DND-41 (cell line): ENCODE measurements at regions not wholly inside any gene's neighbourhood (a gene's known extent, or its start where the extent isn't known, plus 50 kb on each side); places are given as distances from the start of the nearest gene placed in this dataset.

Experiments used
- ATAC-seq: fragments of 200-7000 bp; cut with Tn5 transposase; 3 replicates; pipeline ENCODE4 v1.9.1; 2021; ENCODE audit warnings: low read depth; ENCODE audit not compliant: insufficient read depth
- DNase-seq: peaks from one replicate; pipeline ENCODE4 v3.0.0-alpha.2; 2020
- H2AFZ ChIP-seq: 2 replicates; pipeline ENCODE4 v1.6.0; 2012; ENCODE audit warnings: low read depth, low read length
- H3K27ac ChIP-seq: 2 replicates; pipeline ENCODE4 v1.5.1; 2012; ENCODE audit warnings: low read length, inconsistent platforms
- H3K27me3 ChIP-seq: fragments of 200-600 bp; sonication (generic); 2 replicates; pipeline ENCODE4 v1.6.0; 2012; ENCODE audit warnings: low read length, mild to moderate bottlenecking, inconsistent platforms; ENCODE audit not compliant: insufficient read depth, poor library complexity
- H3K36me3 ChIP-seq: 2 replicates; pipeline ENCODE4 v1.5.1; 2012; ENCODE audit warnings: low read length, inconsistent platforms; ENCODE audit not compliant: insufficient read depth
- H3K4me1 ChIP-seq: 2 replicates; pipeline ENCODE4 v1.5.1; 2012; ENCODE audit warnings: mild to moderate bottlenecking, low read length; ENCODE audit not compliant: insufficient read depth
- H3K4me2 ChIP-seq: 2 replicates; pipeline ENCODE4 v1.6.0; 2012; ENCODE audit warnings: mild to moderate bottlenecking, moderate library complexity, low read length, inconsistent platforms; ENCODE audit not compliant: insufficient read depth
- H3K4me3 ChIP-seq, 2 experiments: fragments of 200-600 bp in 1 of 2; shearing (Covaris generic) in 1 of 2; 2 replicates each; pipeline ENCODE4 v1.5.1; 2012 to 2016; ENCODE audit warnings: inconsistent platforms in 2 of 2, low read length in 2 of 2, mild to moderate bottlenecking in 2 of 2, low read depth in 1 of 2, moderate library complexity in 1 of 2
- H3K79me2 ChIP-seq: 2 replicates; pipeline ENCODE4 v1.6.0; 2012; ENCODE audit warnings: low read length, inconsistent platforms; ENCODE audit not compliant: insufficient read depth
- H3K9ac ChIP-seq: 2 replicates; pipeline ENCODE4 v1.6.0; 2012; ENCODE audit warnings: low read depth, mild to moderate bottlenecking, inconsistent platforms, low read length, moderate library complexity
- H3K9me3 ChIP-seq: 2 replicates; pipeline ENCODE4 v1.5.1; 2012; ENCODE audit warnings: low read length, moderate library complexity, mild to moderate bottlenecking, inconsistent platforms; ENCODE audit not compliant: insufficient read depth, severe bottlenecking
- H4K20me1 ChIP-seq: 2 replicates; pipeline ENCODE4 v1.6.0; 2012; ENCODE audit warnings: low read length; ENCODE audit not compliant: insufficient read depth
- CTCF ChIP-seq: IDR thresholded peaks from 2 replicates; pipeline ENCODE4 v1.5.1; 2012; ENCODE audit warnings: borderline replicate concordance, low read length, moderate library complexity, mild to moderate bottlenecking; ENCODE audit not compliant: poor library complexity, severe bottlenecking; ENCODE audit errors: extremely low read depth
- EZH2 ChIP-seq: IDR thresholded peaks from 3 replicates; pipeline ENCODE4 v1.6.1; 2012; ENCODE audit warnings: borderline replicate concordance, low read depth, mild to moderate bottlenecking, moderate library complexity, low read length, inconsistent platforms; ENCODE audit not compliant: severe bottlenecking

GRCh38 chr16:86166414-86166813 lies 267.5 kb downstream of the IRF8 start:
- TF ChIP-seq EZH2 (no peak), CTCF (no peak)
- H2AFZ ChIP-seq, result no peak overlapping the region
- H3K36me3 ChIP-seq, result no peaks in the 10 kb centered on the region
- H3K79me2 ChIP-seq, result no peaks in the 10 kb centered on the region
- no peaks in the 10 kb centered on the region for H3K4me1 ChIP-seq
- DNase-seq, result no peak
- no peaks in the 10 kb centered on the region for H4K20me1 ChIP-seq
- H3K27me3 ChIP-seq, result no peaks in the 10 kb centered on the region
- no peak overlapping the region for H3K4me3 ChIP-seq
- no peak for ATAC-seq
- H3K4me2 ChIP-seq, result no peak overlapping the region
- H3K27ac ChIP-seq, result no peak overlapping the region
- no peak overlapping the region for H3K9ac ChIP-seq
- H3K9me3 ChIP-seq, result peaks cover 4% of the 10 kb centered on the region

- DNase-seq (no peak), ATAC-seq (no peak)
- Histone ChIP-seq H4K20me1 (no peaks in the 10 kb centered on the region), H3K4me2 (no peak overlapping the region), H3K27ac (no peak overlapping the region), H3K4me3 (no peak overlapping the region), H2AFZ (no peak overlapping the region), H3K36me3 (no peaks in the 10 kb centered on the region), H3K4me1 (no peaks in the 10 kb centered on the region), H3K9ac (no peak overlapping the region), H3K27me3 (no peaks in the 10 kb centered on the region), H3K9me3 (peaks cover 4% of the 10 kb centered on the region), H3K79me2 (no peaks in the 10 kb centered on the region)
- no peak for TF ChIP-seq EZH2
- TF ChIP-seq CTCF, result no peak
These were observed 268.1 kb downstream of the IRF8 start for GRCh38 chr16:86167061-86167460.

GRCh38 chr16:86170720-86171119 lies 271.8 kb downstream of the IRF8 start:
- Histone ChIP-seq H3K9ac (no peak overlapping the region), H3K36me3 (no peaks in the 10 kb centered on the region), H3K4me3 (no peak overlapping the region), H3K4me1 (no peaks in the 10 kb centered on the region), H3K27me3 (no peaks in the 10 kb centered on the region), H2AFZ (no peak overlapping the region), H3K27ac (no peak overlapping the region), H3K79me2 (no peaks in the 10 kb centered on the region), H4K20me1 (no peaks in the 10 kb centered on the region), H3K9me3 (no peaks in the 10 kb centered on the region), H3K4me2 (no peak overlapping the region)
- no peak for DNase-seq
- no peak for TF ChIP-seq CTCF
- TF ChIP-seq EZH2, result no peak
- ATAC-seq, result no peak

- H2AFZ ChIP-seq, result no peak overlapping the region
- H3K9me3 ChIP-seq, result no peaks in the 10 kb centered on the region
- ATAC-seq (no peak), DNase-seq (no peak)
- no peaks in the 10 kb centered on the region for H4K20me1 ChIP-seq
- no peak overlapping the region for H3K9ac ChIP-seq
- no peaks in the 10 kb centered on the region for H3K36me3 ChIP-seq
- H3K27ac ChIP-seq, result no peak overlapping the region
- no peak overlapping the region for H3K4me3 ChIP-seq
- H3K79me2 ChIP-seq, result no peaks in the 10 kb centered on the region
- no peak for TF ChIP-seq EZH2
- TF ChIP-seq CTCF, result no peak
- H3K4me1 ChIP-seq, result no peaks in the 10 kb centered on the region
- H3K4me2 ChIP-seq, result no peak overlapping the region
- no peaks in the 10 kb centered on the region for H3K27me3 ChIP-seq
These were observed 272.4 kb downstream of the IRF8 start for GRCh38 chr16:86171329-86171728.
